ENCODE measurements at regions not wholly inside any gene's neighbourhood (a gene's known extent, or its start where the extent isn't known, plus 50 kb on each side); places are given as distances from the start of the nearest gene placed in this dataset.

DNA sequence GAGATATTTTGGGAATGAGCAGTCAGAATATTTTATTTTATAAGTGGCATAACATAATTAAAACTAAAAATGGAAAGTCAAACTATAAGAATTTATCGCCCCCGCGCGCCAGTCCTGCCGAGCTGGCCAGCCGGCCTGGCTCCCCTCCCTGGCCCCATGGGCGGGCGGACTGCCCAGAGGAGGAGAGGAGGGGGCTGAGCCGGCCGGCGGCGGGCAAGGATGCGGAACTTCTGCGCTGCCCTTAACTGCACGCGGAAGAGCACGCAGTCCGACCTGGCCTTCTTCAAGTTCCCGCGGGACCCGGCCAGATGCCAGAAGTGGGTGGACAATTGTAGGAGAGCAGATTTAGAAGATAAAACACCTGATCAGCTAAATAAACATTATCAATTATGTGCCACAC is 96.8 kb downstream of the DKK1 start:
- H3K9me3 ChIP-seq, result no peaks in the 10 kb centered on the region
- DNase-seq (ENCODE audit: low spot score in 2 of 2), result no peak
- in situ Hi-C loops (cut with MboI; ENCODE audit: low sequenced_read_pairs), result no loop called here
- H3K4me3 ChIP-seq, result no peak overlapping the region
- H3K4me1 ChIP-seq, result no peaks in the 10 kb centered on the region
- no peaks in the 10 kb centered on the region for H3K27me3 ChIP-seq (ENCODE audit: low read depth)
- H3K36me3 ChIP-seq (replicated peaks), result no peaks in the 10 kb centered on the region

DNA sequence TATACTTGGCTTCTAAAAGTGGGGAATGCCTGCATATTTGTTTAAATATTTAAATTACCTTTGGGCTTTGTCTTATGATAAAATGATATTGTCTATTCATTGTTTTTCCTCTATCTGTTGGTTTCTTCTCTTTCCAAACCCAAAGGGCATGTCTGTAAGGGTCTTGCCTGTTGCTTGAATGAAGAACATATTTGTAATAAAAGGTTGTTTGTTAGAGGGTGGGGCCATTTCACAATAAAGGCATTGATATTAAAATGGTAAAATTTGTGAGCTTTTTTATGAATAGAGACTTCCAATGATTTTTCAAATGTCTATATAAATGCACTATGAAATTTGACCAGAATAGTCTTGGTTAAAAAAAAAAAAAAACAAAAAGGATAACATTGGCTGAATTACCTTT is 105.2 kb downstream of the DKK1 start:
- in situ Hi-C loops (cut with MboI; ENCODE audit: low sequenced_read_pairs), result no loop called here
- Histone ChIP-seq H3K36me3 (replicated peaks) (no peaks in the 10 kb centered on the region), H3K27me3 (ENCODE audit: low read depth) (no peaks in the 10 kb centered on the region), H3K9me3 (no peaks in the 10 kb centered on the region), H3K4me3 (no peak overlapping the region), H3K4me1 (no peaks in the 10 kb centered on the region)
- no peak for DNase-seq (ENCODE audit: low spot score in 2 of 2)

- H3K9me3 ChIP-seq, result no peaks in the 10 kb centered on the region
- no peaks in the 10 kb centered on the region for H3K36me3 ChIP-seq (replicated peaks)
- no peaks in the 10 kb centered on the region for H3K27me3 ChIP-seq (ENCODE audit: low read depth)
- in situ Hi-C loops (cut with MboI; ENCODE audit: low sequenced_read_pairs), result no loop called here
- no peak overlapping the region for H3K4me3 ChIP-seq
- H3K4me1 ChIP-seq, result no peaks in the 10 kb centered on the region
- DNase-seq (ENCODE audit: low spot score in 2 of 2), result no peak
Measured at GRCh38 chr10:52420656-52421055, 106.6 kb downstream of the DKK1 start.

DNA sequence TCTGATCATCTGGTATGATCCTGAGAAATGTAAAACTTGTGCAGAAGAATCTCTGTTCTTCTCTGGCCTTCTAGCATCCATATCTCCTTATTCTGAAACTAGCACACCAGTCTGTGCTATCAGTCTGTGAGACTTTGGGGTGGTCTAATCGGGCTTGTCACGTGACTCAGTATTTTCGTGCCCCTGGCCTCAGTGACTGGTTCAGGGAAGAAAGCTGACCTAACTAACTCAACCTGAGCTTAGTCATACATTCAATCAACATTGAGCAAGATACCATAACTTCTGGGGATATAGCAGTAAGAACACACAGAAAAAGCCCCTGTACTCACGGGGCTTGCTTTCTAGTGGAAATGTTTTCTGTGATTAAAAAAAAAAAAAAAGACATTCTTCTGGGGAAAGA is 109.3 kb downstream of the DKK1 start:
- DNase-seq (ENCODE audit: low spot score in 2 of 2), result no peak
- in situ Hi-C loops (cut with MboI; ENCODE audit: low sequenced_read_pairs), result no loop called here
- H3K4me1 ChIP-seq, result no peaks in the 10 kb centered on the region
- no peaks in the 10 kb centered on the region for H3K9me3 ChIP-seq
- H3K4me3 ChIP-seq, result no peak overlapping the region
- no peaks in the 10 kb centered on the region for H3K27me3 ChIP-seq (ENCODE audit: low read depth)
- H3K36me3 ChIP-seq (replicated peaks), result no peaks in the 10 kb centered on the region

DNA sequence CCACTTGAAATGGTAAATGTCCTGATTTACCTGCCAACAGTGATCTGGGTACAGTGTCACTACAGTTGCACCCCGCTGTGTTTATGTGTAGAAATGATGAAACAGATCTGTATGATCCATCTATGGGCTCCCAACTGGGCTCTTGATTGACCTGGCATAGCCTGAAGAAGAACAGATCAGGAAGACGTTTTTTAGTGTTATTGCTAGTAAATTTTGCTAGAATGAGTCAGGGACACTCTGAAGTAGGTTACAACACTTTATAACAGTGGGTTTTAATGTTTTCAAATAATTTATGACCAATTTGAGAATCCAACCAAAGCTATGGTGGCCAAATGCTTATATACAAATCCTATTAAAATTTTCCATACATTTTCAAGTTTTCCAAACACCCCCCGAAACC is 110.3 kb downstream of the DKK1 start:
- no peak for DNase-seq (ENCODE audit: low spot score in 2 of 2)
- no peak overlapping the region for H3K4me3 ChIP-seq
- H3K36me3 ChIP-seq (replicated peaks), result no peaks in the 10 kb centered on the region
- H3K4me1 ChIP-seq, result no peaks in the 10 kb centered on the region
- in situ Hi-C loops (cut with MboI; ENCODE audit: low sequenced_read_pairs), result no loop called here
- H3K27me3 ChIP-seq (ENCODE audit: low read depth), result no peaks in the 10 kb centered on the region
- H3K9me3 ChIP-seq, result no peaks in the 10 kb centered on the region

DNA sequence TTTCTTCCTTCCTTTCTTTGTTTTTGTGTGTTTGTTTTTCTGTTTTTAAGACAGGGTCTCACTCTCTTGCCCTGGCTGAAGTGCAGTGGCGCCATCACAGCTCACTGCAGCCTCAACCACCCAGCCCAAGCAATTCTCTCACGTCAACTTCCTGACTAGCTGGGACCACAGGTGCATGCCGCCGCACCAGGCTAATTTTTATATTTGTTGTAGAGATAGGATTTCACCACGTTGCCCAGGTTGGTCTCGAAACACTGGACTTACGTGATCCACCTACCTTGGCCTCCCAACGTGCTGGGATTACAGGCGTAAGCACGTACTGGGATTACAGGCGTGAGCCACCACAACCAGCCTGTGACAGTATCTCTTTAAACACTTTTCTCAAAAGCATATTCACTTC is 120.7 kb downstream of the DKK1 start:
- no peaks in the 10 kb centered on the region for H3K4me1 ChIP-seq
- H3K36me3 ChIP-seq (replicated peaks), result no peaks in the 10 kb centered on the region
- in situ Hi-C loops (cut with MboI; ENCODE audit: low sequenced_read_pairs), result no loop called here
- no peak for DNase-seq (ENCODE audit: low spot score in 2 of 2)
- H3K4me3 ChIP-seq, result no peak overlapping the region
- H3K9me3 ChIP-seq, result no peaks in the 10 kb centered on the region
- H3K27me3 ChIP-seq (ENCODE audit: low read depth), result no peaks in the 10 kb centered on the region

- in situ Hi-C loops (cut with MboI; ENCODE audit: low sequenced_read_pairs), result no loop called here
- Histone ChIP-seq H3K4me3 (no peak overlapping the region), H3K27me3 (ENCODE audit: low read depth) (no peaks in the 10 kb centered on the region), H3K9me3 (no peaks in the 10 kb centered on the region), H3K4me1 (no peaks in the 10 kb centered on the region), H3K36me3 (replicated peaks) (no peaks in the 10 kb centered on the region)
- DNase-seq (ENCODE audit: low spot score in 2 of 2), result no peak
Measured at GRCh38 chr10:52436664-52437063, 122.6 kb downstream of the DKK1 start.

- Histone ChIP-seq H3K36me3 (replicated peaks) (no peaks in the 10 kb centered on the region), H3K4me3 (no peak overlapping the region), H3K9me3 (no peaks in the 10 kb centered on the region), H3K4me1 (no peaks in the 10 kb centered on the region), H3K27me3 (ENCODE audit: low read depth) (no peaks in the 10 kb centered on the region)
- in situ Hi-C loops (cut with MboI; ENCODE audit: low sequenced_read_pairs), result no loop called here
- no peak for DNase-seq (ENCODE audit: low spot score in 2 of 2)
Measured at GRCh38 chr10:52437205-52437646, 123.1 kb downstream of the DKK1 start.

DNA sequence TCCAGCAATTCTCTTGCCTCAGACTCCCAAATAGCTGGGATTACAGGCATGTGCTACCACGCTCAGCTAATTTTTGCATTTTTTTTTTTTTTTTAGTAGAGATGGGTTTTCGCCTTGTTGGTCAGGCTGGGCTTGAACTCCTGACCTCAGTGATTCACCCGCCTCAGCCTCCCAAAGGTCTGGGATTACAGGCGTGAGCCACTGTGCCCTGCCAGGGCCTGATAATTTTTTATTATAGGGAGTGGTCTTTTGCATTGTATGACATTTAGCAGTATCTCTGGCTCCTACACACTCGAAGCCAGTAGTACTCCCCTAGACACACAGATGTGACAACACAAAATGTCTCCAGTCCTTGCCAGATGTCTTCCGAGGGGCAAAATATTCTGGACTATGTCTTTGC is 124.0 kb downstream of the DKK1 start:
- Histone ChIP-seq H3K9me3 (no peaks in the 10 kb centered on the region), H3K4me1 (peaks cover 3% of the 10 kb centered on the region), H3K36me3 (replicated peaks) (no peaks in the 10 kb centered on the region), H3K4me3 (no peak overlapping the region), H3K27me3 (ENCODE audit: low read depth) (no peaks in the 10 kb centered on the region)
- in situ Hi-C loops (cut with MboI; ENCODE audit: low sequenced_read_pairs), result no loop called here
- DNase-seq (ENCODE audit: low spot score in 2 of 2), result no peak

GRCh38 chr10:52440612-52441285 is 126.7 kb downstream of the DKK1 start:
- Histone ChIP-seq H3K4me3 (no peak overlapping the region), H3K27me3 (ENCODE audit: low read depth) (peaks cover 2% of the 10 kb centered on the region; the same call in 1 of the 2 replicates)

DNA sequence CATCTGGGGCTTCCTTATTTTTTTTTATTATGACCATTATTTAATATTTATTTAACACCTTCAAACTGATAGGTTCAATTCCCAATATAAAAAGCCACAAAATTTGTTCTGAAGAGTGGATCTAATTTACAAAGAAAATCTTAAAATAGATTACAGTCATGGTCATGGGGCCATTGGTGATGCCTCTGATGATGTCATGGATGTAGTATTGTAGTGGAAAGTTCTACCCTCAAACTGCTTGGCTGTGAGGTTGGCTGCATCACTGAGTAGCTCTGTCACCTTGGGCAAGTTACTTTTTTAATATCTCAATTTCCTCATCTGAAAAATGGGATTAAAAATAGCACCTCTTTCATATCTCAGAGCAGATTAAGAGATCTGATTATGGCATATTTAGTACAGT is 128.5 kb downstream of the DKK1 start:
- Histone ChIP-seq H3K4me3 (no peak overlapping the region), H3K9me3 (no peaks in the 10 kb centered on the region), H3K4me1 (peaks cover 23% of the 10 kb centered on the region), H3K27me3 (ENCODE audit: low read depth) (peaks cover 4% of the 10 kb centered on the region; the same call in 1 of the 2 replicates), H3K36me3 (replicated peaks) (no peaks in the 10 kb centered on the region)
- in situ Hi-C loops (cut with MboI; ENCODE audit: low sequenced_read_pairs), result no loop called here
- no peak for DNase-seq (ENCODE audit: low spot score in 2 of 2)

More at GRCh38 chr10:52440612-52441285, 126.7 kb downstream of the DKK1 start:
- in situ Hi-C loops (cut with MboI; ENCODE audit: low sequenced_read_pairs), result no loop called here
- Histone ChIP-seq H3K9me3 (no peaks in the 10 kb centered on the region), H3K4me1 (peaks cover 12% of the 10 kb centered on the region), H3K36me3 (replicated peaks) (no peaks in the 10 kb centered on the region)
- DNase-seq (ENCODE audit: low spot score in 2 of 2), result no peak

- Histone ChIP-seq H3K4me1 (peaks cover 23% of the 10 kb centered on the region), H3K9me3 (no peaks in the 10 kb centered on the region), H3K27me3 (ENCODE audit: low read depth) (peaks cover 4% of the 10 kb centered on the region; the same call in 1 of the 2 replicates), H3K36me3 (replicated peaks) (no peaks in the 10 kb centered on the region), H3K4me3 (no peak overlapping the region)
- in situ Hi-C loops (cut with MboI; ENCODE audit: low sequenced_read_pairs), result no loop called here
- DNase-seq (ENCODE audit: low spot score in 2 of 2), result peak in 1 of 2 experiments; percentile 71
Measured at GRCh38 chr10:52443419-52444388, 129.6 kb downstream of the DKK1 start.

DNA sequence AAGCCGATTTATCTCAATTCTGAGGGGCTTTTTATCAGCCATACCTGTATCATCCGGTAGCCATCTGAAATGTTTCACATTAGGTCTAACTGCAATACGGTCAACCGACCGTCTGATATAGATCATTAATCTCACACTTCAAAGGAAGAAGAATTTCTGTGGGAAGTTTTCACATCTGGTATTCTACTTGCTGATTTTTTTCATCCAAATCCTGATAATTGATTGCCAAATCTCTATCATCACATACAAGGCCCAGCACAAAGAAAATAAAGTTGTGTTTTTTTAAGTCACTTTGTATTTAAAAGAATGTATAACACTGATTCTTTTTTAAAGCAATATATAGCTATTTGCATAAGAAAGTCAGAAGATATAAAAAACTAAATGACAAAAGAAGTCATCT is 132.3 kb downstream of the DKK1 start:
- peak in 1 of 2 experiments; percentile 87 for DNase-seq (ENCODE audit: low spot score in 2 of 2)
- H3K9me3 ChIP-seq, result no peaks in the 10 kb centered on the region
- H3K36me3 ChIP-seq (replicated peaks), result no peaks in the 10 kb centered on the region
- peaks cover 4% of the 10 kb centered on the region; the same call in 1 of the 2 replicates for H3K27me3 ChIP-seq (ENCODE audit: low read depth)
- H3K4me1 ChIP-seq, result peaks cover 31% of the 10 kb centered on the region
- in situ Hi-C loops (cut with MboI; ENCODE audit: low sequenced_read_pairs), result no loop called here
- H3K4me3 ChIP-seq, result no peak overlapping the region

- Histone ChIP-seq H3K36me3 (replicated peaks) (no peaks in the 10 kb centered on the region), H3K4me1 (peaks cover 44% of the 10 kb centered on the region), H3K27me3 (ENCODE audit: low read depth) (peaks cover 4% of the 10 kb centered on the region; the same call in 1 of the 2 replicates), H3K4me3 (no peak overlapping the region), H3K9me3 (no peaks in the 10 kb centered on the region)
- DNase-seq (ENCODE audit: low spot score in 2 of 2), result no peak
- in situ Hi-C loops (cut with MboI; ENCODE audit: low sequenced_read_pairs), result no loop called here
Measured at GRCh38 chr10:52447931-52448353, 133.9 kb downstream of the DKK1 start.
